Trophoblast cell (in vitro differentiated cells and primary cell): ENCODE measurements at regions not wholly inside any gene's neighbourhood (a gene's known extent, or its start where the extent isn't known, plus 50 kb on each side); places are given as distances from the start of the nearest gene placed in this dataset.
A peak's percentile ranks its signal among the peaks of the same experiment; 100 is the strongest.

ENCODE experiments used
- DNase-seq, 2 donors: peaks; one replicate each; pipeline ENCODE4 v3.0.0-alpha.2; 2016
- H2AFZ ChIP-seq: 2 replicates; pipeline ENCODE4 v1.6.1; 2013; ENCODE audit warnings: low read length, moderate library complexity, mild to moderate bottlenecking; ENCODE audit not compliant: insufficient read depth, poor library complexity
- H2AK5ac ChIP-seq: 2 replicates; pipeline ENCODE4 v1.6.1; 2013; ENCODE audit warnings: mild to moderate bottlenecking, low read length
- H2BK120ac ChIP-seq: 2 replicates; pipeline ENCODE4 v1.6.1; 2013; ENCODE audit warnings: low read length, mild to moderate bottlenecking, moderate library complexity; ENCODE audit not compliant: insufficient read depth, poor library complexity
- H2BK12ac ChIP-seq: 2 replicates; pipeline ENCODE4 v1.6.1; 2013; ENCODE audit warnings: mild to moderate bottlenecking, low read length, moderate library complexity
- H2BK5ac ChIP-seq: 2 replicates; pipeline ENCODE4 v1.6.1; 2013; ENCODE audit warnings: low read length, low read depth, moderate library complexity, mild to moderate bottlenecking; ENCODE audit not compliant: poor library complexity
- H3K14ac ChIP-seq: 2 replicates; pipeline ENCODE4 v1.6.1; 2013; ENCODE audit warnings: mild to moderate bottlenecking, low read length
- H3K18ac ChIP-seq: 2 replicates; pipeline ENCODE4 v1.6.1; 2013; ENCODE audit warnings: mild to moderate bottlenecking, low read length
- H3K23ac ChIP-seq: 2 replicates; pipeline ENCODE4 v1.6.1; 2013; ENCODE audit warnings: low read length
- H3K27ac ChIP-seq: 2 replicates; pipeline ENCODE4 v1.5.1; 2013; ENCODE audit warnings: low read depth, mild to moderate bottlenecking, inconsistent platforms, low read length, moderate library complexity
- H3K27me3 ChIP-seq: 2 replicates; pipeline ENCODE4 v1.6.1; 2013; ENCODE audit warnings: inconsistent platforms, mild to moderate bottlenecking, low read length, moderate library complexity; ENCODE audit not compliant: insufficient read depth
- H3K36me3 ChIP-seq, 2 experiments: 1 replicate in 1 of 2; 2 replicates in 1 of 2; pipeline ENCODE4 v1.6.1; 2013; ENCODE audit warnings: low read length in 2 of 2, mild to moderate bottlenecking in 2 of 2, moderate library complexity in 1 of 2; ENCODE audit not compliant: insufficient read depth in 2 of 2, control insufficient read depth in 1 of 2
- H3K4ac ChIP-seq: 2 replicates; pipeline ENCODE4 v1.6.1; 2013; ENCODE audit warnings: low read depth, mild to moderate bottlenecking, low read length, moderate library complexity
- H3K4me1 ChIP-seq, 2 experiments: 1 replicate in 1 of 2; 2 replicates in 1 of 2; pipeline ENCODE4 v1.6.1; 2013; ENCODE audit warnings: low read length in 2 of 2, mild to moderate bottlenecking in 2 of 2, moderate library complexity in 1 of 2; ENCODE audit not compliant: insufficient read depth in 2 of 2, control insufficient read depth in 1 of 2
- H3K4me2 ChIP-seq: 2 replicates; pipeline ENCODE4 v1.6.1; 2013; ENCODE audit warnings: inconsistent platforms, mild to moderate bottlenecking, low read length, moderate library complexity
- H3K4me3 ChIP-seq: 2 replicates; pipeline ENCODE4 v1.5.1; 2013; ENCODE audit warnings: mild to moderate bottlenecking, low read depth, low read length, inconsistent platforms
- H3K79me1 ChIP-seq: one replicate; pipeline ENCODE4 v1.6.1; 2013; ENCODE audit warnings: low read length
- H3K79me2 ChIP-seq: 2 replicates; pipeline ENCODE4 v1.6.1; 2013; ENCODE audit warnings: low read length, mild to moderate bottlenecking; ENCODE audit not compliant: control insufficient read depth, insufficient read depth, poor library complexity
- H3K9ac ChIP-seq: 2 replicates; pipeline ENCODE4 v1.6.1; 2013; ENCODE audit warnings: mild to moderate bottlenecking, low read length
- H3K9me3 ChIP-seq: 2 replicates; pipeline ENCODE4 v1.6.1; 2013; ENCODE audit warnings: low read depth, mild to moderate bottlenecking, control low read depth, inconsistent platforms, low read length; ENCODE audit not compliant: insufficient read depth
- H4K12ac ChIP-seq: 2 replicates; pipeline ENCODE4 v1.6.1; 2013; ENCODE audit warnings: low read depth, mild to moderate bottlenecking, low read length, moderate library complexity
- H4K8ac ChIP-seq: 2 replicates; pipeline ENCODE4 v1.6.1; 2013; ENCODE audit warnings: low read depth, mild to moderate bottlenecking, low read length, moderate library complexity
- H4K91ac ChIP-seq: one replicate; pipeline ENCODE4 v1.6.1; 2013; ENCODE audit warnings: low read depth, mild to moderate bottlenecking, low read length, moderate library complexity
- WGBS: extraction: QIAGEN DNeasy Blood & Tissue Kit; methylation state at CpG from one replicate; pipeline ENCODE4 v1.1.7; 2013; ENCODE audit warnings: missing lambda C conversion rate; ENCODE audit not compliant: insufficient read length, insufficient coverage; ENCODE audit errors: extremely low coverage; 5-methylcytosine and 5-hydroxymethylcytosine counted together

DNA sequence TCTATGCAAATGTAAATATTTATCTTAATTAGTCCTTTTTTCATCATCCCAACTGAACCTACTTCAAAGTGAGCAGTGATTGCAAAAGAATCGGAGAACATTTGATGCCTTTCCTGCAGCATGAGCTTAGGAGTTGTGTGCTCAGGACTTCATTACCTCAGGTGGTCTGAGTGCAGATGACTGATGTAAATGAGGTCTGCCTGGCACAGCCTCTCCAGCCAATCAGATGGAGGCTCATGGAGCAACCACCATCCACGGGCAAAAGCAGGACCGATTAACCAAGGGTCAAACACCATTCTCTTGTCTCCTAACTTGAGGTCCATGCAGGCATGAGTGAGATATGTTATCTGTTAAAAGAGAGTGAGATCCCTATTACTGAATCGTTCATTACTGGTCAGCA, 165.7 kb upstream of the CARMIL1 start:
- Histone ChIP-seq H2AFZ (no peak overlapping the region), H2AK5ac (no peak overlapping the region), H3K4me2 (no peak overlapping the region), H2BK120ac (no peak overlapping the region), H3K4me1 (no peaks in the 10 kb centered on the region), H3K18ac (no peak overlapping the region), H3K9me3 (no peaks in the 10 kb centered on the region), H3K9ac (no peak overlapping the region), H3K27me3 (no peaks in the 10 kb centered on the region), H4K91ac (no peak overlapping the region), H4K8ac (no peak overlapping the region), H3K79me1 (no peaks in the 10 kb centered on the region), H3K79me2 (no peaks in the 10 kb centered on the region), H3K14ac (no peak overlapping the region), H3K4me3 (no peak overlapping the region), H2BK5ac (no peak overlapping the region), H3K23ac (no peak overlapping the region), H4K12ac (no peak overlapping the region), H3K36me3 (no peaks in the 10 kb centered on the region), H3K27ac (no peak overlapping the region), H3K4ac (no peak overlapping the region), H2BK12ac (no peak overlapping the region)
- no CpG with 5 or more reads among the region's 4 CpGs for WGBS
- DNase-seq = no peak

DNA sequence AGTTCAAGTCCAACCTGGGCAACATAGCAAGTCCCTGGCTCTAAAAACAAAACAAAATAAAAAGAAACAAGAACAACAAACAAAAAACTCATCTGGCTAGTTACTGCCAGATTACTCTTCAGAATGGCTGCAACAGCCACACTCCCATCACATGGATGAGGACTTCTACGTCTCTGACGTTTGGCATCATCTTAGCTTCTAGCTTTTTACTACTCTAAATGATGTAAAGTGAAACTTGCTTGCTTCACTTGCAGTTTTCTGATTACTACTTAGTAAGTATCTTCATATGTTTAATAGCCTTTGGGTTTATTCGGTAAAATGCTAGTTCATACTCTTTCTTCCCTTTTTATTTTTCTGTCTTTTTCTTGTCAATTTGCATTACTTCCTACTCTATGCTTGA, 161.1 kb upstream of the CARMIL1 start:
- Histone ChIP-seq H3K79me2 (no peaks in the 10 kb centered on the region), H3K79me1 (no peaks in the 10 kb centered on the region), H3K27ac (no peak overlapping the region), H3K27me3 (no peaks in the 10 kb centered on the region), H4K12ac (no peak overlapping the region), H3K4me1 (no peaks in the 10 kb centered on the region), H3K36me3 (no peaks in the 10 kb centered on the region), H2BK120ac (no peak overlapping the region), H2AK5ac (no peak overlapping the region), H3K23ac (no peak overlapping the region), H2BK12ac (no peak overlapping the region), H3K9ac (no peak overlapping the region), H3K4me3 (no peak overlapping the region), H3K18ac (no peak overlapping the region), H2AFZ (no peak overlapping the region), H2BK5ac (no peak overlapping the region), H3K4me2 (no peak overlapping the region), H4K91ac (no peak overlapping the region), H3K4ac (no peak overlapping the region), H4K8ac (no peak overlapping the region), H3K14ac (no peak overlapping the region), H3K9me3 (no peaks in the 10 kb centered on the region)
- DNase-seq = no peak
- WGBS = no CpG with 5 or more reads among the region's 3 CpGs

- Histone ChIP-seq H4K91ac (no peak overlapping the region), H3K18ac (no peak overlapping the region)
Observed at GRCh38 chr6:25121186-25121585, 158.0 kb upstream of the CARMIL1 start.

GRCh38 chr6:25122001-25122400, 157.2 kb upstream of the CARMIL1 start:
- H2AK5ac ChIP-seq = no peak overlapping the region
- H3K4me3 ChIP-seq = no peak overlapping the region
- no peak overlapping the region for H3K27ac ChIP-seq
- DNase-seq = peak in 1 of 2 donors; percentile 40
- H4K12ac ChIP-seq = no peak overlapping the region
- no peak overlapping the region for H2BK12ac ChIP-seq
- WGBS = no CpG with 5 or more reads among the region's 2 CpGs
- H4K91ac ChIP-seq = no peak overlapping the region
- H3K4ac ChIP-seq = no peak overlapping the region
- H3K4me2 ChIP-seq = no peak overlapping the region
- no peaks in the 10 kb centered on the region for H3K79me1 ChIP-seq
- no peak overlapping the region for H4K8ac ChIP-seq
- H2AFZ ChIP-seq = no peak overlapping the region
- H3K23ac ChIP-seq = no peak overlapping the region
- H3K18ac ChIP-seq = no peak overlapping the region
- no peak overlapping the region for H2BK5ac ChIP-seq
- no peaks in the 10 kb centered on the region for H3K79me2 ChIP-seq
- H3K9me3 ChIP-seq = no peaks in the 10 kb centered on the region
- no peak overlapping the region for H3K9ac ChIP-seq
- no peaks in the 10 kb centered on the region for H3K4me1 ChIP-seq
- no peak overlapping the region for H2BK120ac ChIP-seq
- no peaks in the 10 kb centered on the region for H3K36me3 ChIP-seq
- no peak overlapping the region for H3K14ac ChIP-seq
- H3K27me3 ChIP-seq = no peaks in the 10 kb centered on the region

More at GRCh38 chr6:25121186-25121585, 158.0 kb upstream of the CARMIL1 start:
- Histone ChIP-seq H4K8ac (no peak overlapping the region), H3K36me3 (no peaks in the 10 kb centered on the region), H3K79me2 (no peaks in the 10 kb centered on the region), H3K4me3 (no peak overlapping the region), H3K14ac (no peak overlapping the region), H4K12ac (no peak overlapping the region), H2BK5ac (no peak overlapping the region), H3K27ac (no peak overlapping the region), H3K79me1 (no peaks in the 10 kb centered on the region), H3K4ac (no peak overlapping the region), H3K27me3 (no peaks in the 10 kb centered on the region), H2AFZ (no peak overlapping the region), H2BK12ac (no peak overlapping the region), H3K9ac (no peak overlapping the region), H3K9me3 (no peaks in the 10 kb centered on the region), H3K4me1 (no peaks in the 10 kb centered on the region), H2AK5ac (no peak overlapping the region), H3K4me2 (no peak overlapping the region), H3K23ac (no peak overlapping the region), H2BK120ac (no peak overlapping the region)
- no peak for DNase-seq
